ENCODE measurements at regions not wholly inside any gene's neighbourhood (a gene's known extent, or its start where the extent isn't known, plus 50 kb on each side); places are given as distances from the start of the nearest gene placed in this dataset.

DNA sequence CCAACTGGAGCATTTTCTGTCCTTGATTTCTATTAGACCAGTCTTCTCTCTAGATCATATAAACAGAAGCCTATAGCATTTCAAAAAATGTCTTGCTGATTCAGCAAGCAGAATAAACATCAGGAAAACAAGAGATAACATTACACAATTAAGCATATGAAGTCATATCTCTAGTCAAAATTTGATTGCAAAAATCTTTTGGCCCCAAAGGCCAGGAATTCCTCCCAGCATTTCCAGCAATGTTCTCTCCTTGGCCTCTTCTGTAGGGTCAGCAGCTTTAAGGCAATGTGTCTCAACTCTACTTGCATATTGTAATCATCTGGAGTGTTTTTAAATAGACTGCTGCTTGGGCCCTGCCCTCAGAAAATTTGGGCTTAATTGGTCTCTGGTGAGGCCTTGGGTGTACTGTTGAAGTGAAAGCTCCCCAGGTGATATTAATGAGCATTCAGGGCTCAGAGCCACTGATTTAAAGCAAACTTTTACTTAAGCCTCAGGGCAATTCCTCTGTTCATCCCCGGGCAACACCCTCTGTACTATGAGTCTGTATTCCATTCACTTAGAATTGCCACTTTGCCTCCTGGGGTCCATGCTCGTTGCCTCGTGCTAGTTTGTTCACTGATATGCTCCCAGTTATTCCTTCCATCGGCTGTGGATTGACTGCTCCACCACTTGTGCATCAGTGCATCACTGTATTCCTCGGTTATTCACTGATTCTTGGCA, 1072.6 kb downstream of the ROBO2 start:
- no peak for DNase-seq
- H2AFZ ChIP-seq (ENCODE audit: insufficient read depth, low read depth, low read length, poor library complexity, severe bottlenecking): no peak overlapping the region
- intact Hi-C loops (cut with micrococcal nuclease): no loop called here
- no peak overlapping the region for H3K4me2 ChIP-seq (replicated peaks; ENCODE audit: extremely low read depth, low read length, poor library complexity, severe bottlenecking)
- no peaks in the 10 kb centered on the region for H3K36me3 Mint-ChIP-seq
- H4K20me1 ChIP-seq (ENCODE audit: insufficient read depth, low read length): no peaks in the 10 kb centered on the region
- no peaks in the 10 kb centered on the region for H3K27me3 Mint-ChIP-seq (ENCODE audit: low read depth in 3 of 3)
- 96% methylated on average over 3 of the region's 5 CpGs for WGBS (ENCODE audit: insufficient coverage)
- H3K27ac Mint-ChIP-seq: no peak overlapping the region
- H3K9ac ChIP-seq (ENCODE audit: insufficient read depth, low read length, poor library complexity, severe bottlenecking): no peak overlapping the region
- peaks cover 5 to 14% (median 7%) of the 10 kb centered on the region in 7 donors for H3K9me3 Mint-ChIP-seq
- no peaks in the 10 kb centered on the region for H3K79me2 ChIP-seq (ENCODE audit: insufficient read depth, low read length)
- H3K9me3 ChIP-seq (replicated peaks in 1 of 2; ENCODE audit: control insufficient read depth in 1 of 2, insufficient read depth in 1 of 2, low read length in 2 of 2): peaks cover 0 to 17% of the 10 kb centered on the region in 2 donors
- H3K27ac ChIP-seq (ENCODE audit: low read depth in 1 of 2, low read length in 2 of 2): no peak overlapping the region
- H3K4me3 ChIP-seq (replicated peaks in 1 of 3; ENCODE audit: low read depth in 2 of 3, low read length in 3 of 3): no peak overlapping the region
- TF ChIP-seq, protein P1, sequence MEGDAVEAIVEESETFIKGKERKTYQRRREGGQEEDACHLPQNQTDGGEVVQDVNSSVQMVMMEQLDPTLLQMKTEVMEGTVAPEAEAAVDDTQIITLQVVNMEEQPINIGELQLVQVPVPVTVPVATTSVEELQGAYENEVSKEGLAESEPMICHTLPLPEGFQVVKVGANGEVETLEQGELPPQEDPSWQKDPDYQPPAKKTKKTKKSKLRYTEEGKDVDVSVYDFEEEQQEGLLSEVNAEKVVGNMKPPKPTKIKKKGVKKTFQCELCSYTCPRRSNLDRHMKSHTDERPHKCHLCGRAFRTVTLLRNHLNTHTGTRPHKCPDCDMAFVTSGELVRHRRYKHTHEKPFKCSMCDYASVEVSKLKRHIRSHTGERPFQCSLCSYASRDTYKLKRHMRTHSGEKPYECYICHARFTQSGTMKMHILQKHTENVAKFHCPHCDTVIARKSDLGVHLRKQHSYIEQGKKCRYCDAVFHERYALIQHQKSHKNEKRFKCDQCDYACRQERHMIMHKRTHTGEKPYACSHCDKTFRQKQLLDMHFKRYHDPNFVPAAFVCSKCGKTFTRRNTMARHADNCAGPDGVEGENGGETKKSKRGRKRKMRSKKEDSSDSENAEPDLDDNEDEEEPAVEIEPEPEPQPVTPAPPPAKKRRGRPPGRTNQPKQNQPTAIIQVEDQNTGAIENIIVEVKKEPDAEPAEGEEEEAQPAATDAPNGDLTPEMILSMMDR (IDR thresholded peaks at IDR 0.05): no peak
- H3K4me3 Mint-ChIP-seq: no peak overlapping the region
- no peaks in the 10 kb centered on the region for H3K4me1 ChIP-seq (ENCODE audit: control insufficient read depth in 1 of 2, insufficient read depth in 2 of 2, low read length in 2 of 2)
- H3K27me3 ChIP-seq (ENCODE audit: control insufficient read depth in 2 of 2, insufficient read depth in 2 of 2, low read length in 2 of 2): no peaks in the 10 kb centered on the region
- no peaks in the 10 kb centered on the region for H3K36me3 ChIP-seq (replicated peaks in 1 of 2; ENCODE audit: control insufficient read depth in 1 of 2, insufficient read depth in 2 of 2, low read length in 2 of 2)
- no peaks in the 10 kb centered on the region for H3K4me1 Mint-ChIP-seq

DNA sequence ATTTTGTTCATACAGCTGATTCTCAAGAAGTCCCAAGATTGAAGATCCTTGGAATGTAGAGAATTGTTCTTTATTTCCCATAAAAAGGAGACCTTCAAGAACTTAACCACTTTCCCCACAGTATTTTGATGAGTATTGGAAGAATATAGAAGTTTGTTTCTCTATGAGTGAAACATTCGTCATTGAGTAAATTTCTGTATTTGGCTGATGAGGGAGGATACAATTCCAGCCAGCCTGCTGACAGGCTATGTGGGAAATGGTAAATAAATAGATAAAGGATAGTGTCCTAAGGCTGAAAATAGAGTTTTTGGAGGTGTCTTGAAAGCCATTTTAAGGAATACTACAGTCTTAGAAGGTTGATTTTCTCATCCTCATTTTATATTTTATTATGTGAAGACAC, 1076.1 kb downstream of the ROBO2 start:
- Histone ChIP-seq H3K9ac (ENCODE audit: insufficient read depth, low read length, poor library complexity, severe bottlenecking) (no peak overlapping the region), H2AFZ (ENCODE audit: insufficient read depth, low read depth, low read length, poor library complexity, severe bottlenecking) (no peak overlapping the region), H3K36me3 (replicated peaks in 1 of 2; ENCODE audit: control insufficient read depth in 1 of 2, insufficient read depth in 2 of 2, low read length in 2 of 2) (no peaks in the 10 kb centered on the region), H4K20me1 (ENCODE audit: insufficient read depth, low read length) (no peaks in the 10 kb centered on the region), H3K79me2 (ENCODE audit: insufficient read depth, low read length) (no peaks in the 10 kb centered on the region), H3K4me2 (replicated peaks; ENCODE audit: extremely low read depth, low read length, poor library complexity, severe bottlenecking) (no peak overlapping the region), H3K27me3 (ENCODE audit: control insufficient read depth in 2 of 2, insufficient read depth in 2 of 2, low read length in 2 of 2) (no peaks in the 10 kb centered on the region), H3K9me3 (replicated peaks in 1 of 2; ENCODE audit: control insufficient read depth in 1 of 2, insufficient read depth in 1 of 2, low read length in 2 of 2) (no peaks in the 10 kb centered on the region), H3K4me1 (ENCODE audit: control insufficient read depth in 1 of 2, insufficient read depth in 2 of 2, low read length in 2 of 2) (no peaks in the 10 kb centered on the region), H3K4me3 (replicated peaks in 1 of 3; ENCODE audit: low read depth in 2 of 3, low read length in 3 of 3) (no peak overlapping the region), H3K27ac (ENCODE audit: low read depth in 1 of 2, low read length in 2 of 2) (no peak overlapping the region)
- no peaks in the 10 kb centered on the region for H3K4me1 Mint-ChIP-seq
- no peak overlapping the region for H3K4me3 Mint-ChIP-seq
- TF ChIP-seq, protein P1 (IDR thresholded peaks at IDR 0.05): no peak
- H3K9me3 Mint-ChIP-seq: peaks cover 0 to 3% (median 0%) of the 10 kb centered on the region in 7 donors
- intact Hi-C loops (cut with micrococcal nuclease): no loop called here
- no CpG with 5 or more reads among the region's 1 CpG for WGBS (ENCODE audit: insufficient coverage)
- no peaks in the 10 kb centered on the region for H3K36me3 Mint-ChIP-seq
- DNase-seq: no peak
- H3K27me3 Mint-ChIP-seq (ENCODE audit: low read depth in 3 of 3): no peaks in the 10 kb centered on the region
- no peak overlapping the region for H3K27ac Mint-ChIP-seq

Data from CD14-positive monocyte (primary cell).